ENCODE measurements at regions not wholly inside any gene's neighbourhood (a gene's known extent, or its start where the extent isn't known, plus 50 kb on each side); places are given as distances from the start of the nearest gene placed in this dataset.

- DNase-seq (no peak), ATAC-seq (ENCODE audit: low read depth) (no peak)
- Histone ChIP-seq H3K79me1 (ENCODE audit: low read depth in 1 of 2, low read length in 2 of 2) (no peaks in the 10 kb centered on the region), H2BK20ac (ENCODE audit: low read depth, low read length) (no peak overlapping the region), H3K4me2 (ENCODE audit: low read depth, low read length) (no peak overlapping the region), H3K18ac (ENCODE audit: low read depth, low read length) (no peak overlapping the region), H3K56ac (ENCODE audit: extremely low read depth, insufficient read depth, low read length) (no peak overlapping the region), H2AK9ac (replicated peaks; ENCODE audit: low read depth, low read length, poor library complexity) (no peak overlapping the region), H2AK5ac (ENCODE audit: low read depth, low read length) (no peak overlapping the region), H2BK120ac (ENCODE audit: low read depth, low read length) (no peak overlapping the region), H3K27ac (ENCODE audit: insufficient read depth, low read length) (no peak overlapping the region), H4K20me1 (ENCODE audit: insufficient read depth, low read length) (no peaks in the 10 kb centered on the region), H3K23ac (ENCODE audit: low read depth, low read length) (no peak overlapping the region), H3K36me3 (ENCODE audit: control insufficient read depth, insufficient read depth, low read length) (no peaks in the 10 kb centered on the region), H2BK5ac (ENCODE audit: low read depth, low read length, poor library complexity, severe bottlenecking) (no peak overlapping the region), H4K91ac (ENCODE audit: insufficient read depth, low read depth, low read length) (no peak overlapping the region), H3K4me1 (ENCODE audit: control insufficient read depth, insufficient read depth, low read length) (no peaks in the 10 kb centered on the region), H4K5ac (ENCODE audit: low read depth, low read length) (no peak overlapping the region), H3K4ac (ENCODE audit: low read depth, low read length) (no peak overlapping the region), H3K14ac (replicated peaks; ENCODE audit: low read depth, low read length) (no peak overlapping the region), H3K4me3 (ENCODE audit: insufficient read depth, low read depth, low read length) (no peak overlapping the region), H3K27me3 (ENCODE audit: control insufficient read depth, insufficient read depth, low read length) (no peaks in the 10 kb centered on the region), H3K9ac (ENCODE audit: low read depth, low read length) (no peak overlapping the region), H3K9me3 (ENCODE audit: control insufficient read depth, insufficient read depth, low read length) (no peaks in the 10 kb centered on the region), H2BK15ac (ENCODE audit: low read depth, low read length) (no peak overlapping the region), H4K8ac (ENCODE audit: low read depth in 2 of 2, low read length in 2 of 2) (no peak overlapping the region), H3K9me1 (ENCODE audit: insufficient read depth, low read length) (no peaks in the 10 kb centered on the region), H2AFZ (replicated peaks; ENCODE audit: low read length, poor library complexity) (no peak overlapping the region)
- WGBS, 2 experiments (ENCODE audit: extremely low coverage in 2 of 2, insufficient read length in 1 of 2): no CpG with 5 or more reads among the region's 7 CpGs
- no TSS peak for BruUV-seq (replicated peaks)
- ChIA-PET CTCF (no interaction called here), POLR2A (ENCODE audit: unreplicated experiment) (no interaction called here)
- intact Hi-C loops (cut with micrococcal nuclease) (no loop called here), in situ Hi-C loops (cut with MboI; ENCODE audit: low sequenced_read_pairs) (no loop called here), dilution Hi-C loops (cut with HindIII; ENCODE audit: low sequenced_read_pairs, unreplicated experiment) (no loop called here)
- no peak for TF ChIP-seq USF2 (IDR thresholded peaks at IDR 0.05; ENCODE audit: low read depth, low read length)
- no peak for TF ChIP-seq RFX5 (IDR thresholded peaks at IDR 0.05; ENCODE audit: low read depth, low read length)
- TF ChIP-seq CTCF (conservative IDR thresholded peaks at IDR 0.05; ENCODE audit: low read depth, low read length): no peak
- TF ChIP-seq CHD1 (IDR thresholded peaks at IDR 0.05; ENCODE audit: low read depth, low read length): no peak
- no peak for TF ChIP-seq NFE2L2 (IDR thresholded peaks at IDR 0.05; ENCODE audit: low read depth, low read length)
- no peak for TF ChIP-seq ELK1 (IDR thresholded peaks at IDR 0.05; ENCODE audit: borderline replicate concordance, low read depth, low read length)
- TF ChIP-seq MAFK (IDR thresholded peaks at IDR 0.05; ENCODE audit: low read depth, low read length): no peak
- TF ChIP-seq RCOR1 (IDR thresholded peaks at IDR 0.05; ENCODE audit: insufficient replicate concordance, low read length): no peak
- no peak for TF ChIP-seq POLR2A (IDR thresholded peaks at IDR 0.05; ENCODE audit: low read depth, low read length)
- no peak for TF ChIP-seq BHLHE40 (IDR thresholded peaks at IDR 0.05; ENCODE audit: low read depth, low read length)
- TF ChIP-seq RAD21 (IDR thresholded peaks at IDR 0.05; ENCODE audit: low read length): no peak
- no peak for TF ChIP-seq MAZ (IDR thresholded peaks at IDR 0.05; ENCODE audit: borderline replicate concordance, low read depth, low read length)
- TF ChIP-seq FOS (IDR thresholded peaks at IDR 0.05; ENCODE audit: low read depth, low read length): no peak
These were observed 934.5 kb upstream of the TENM3 start for GRCh38 chr4:181308476-181309312.

All from IMR-90 (cell line).